Naive thymus-derived CD8-positive, alpha-beta T cell (primary cell): ENCODE measurements at regions not wholly inside any gene's neighbourhood (a gene's known extent, or its start where the extent isn't known, plus 50 kb on each side); places are given as distances from the start of the nearest gene placed in this dataset.

Experiments used
- ATAC-seq, 2 donors: fragments of 150-1000 bp; cut with Tn5 transposase in 1 of 2; sonication (Bioruptor Pico), chemical (Tn5 transposase) in 1 of 2; 1 replicate in 1 of 2; 2 replicates in 1 of 2; pipeline ENCODE4 v1.10.0; 2021; ENCODE audit warnings: mild to moderate bottlenecking in 2 of 2, moderate library complexity in 2 of 2
- POLR2A ChIA-PET: fragments of 350-600 bp; sonication (Branson Sonifier 250); formaldehyde crosslinking; loops from one replicate; lab custom pipeline; 2021; ENCODE audit warnings: antibody characterized with exemption; lab: Charles Lee
- DNase-seq, 10 donors: peaks; one replicate each; pipeline versions ENCODE4 v3.0.0 to v3.0.0-alpha.2; 2020 to 2022
- H3K27ac Mint-ChIP-seq, 10 donors: one replicate each; pipeline ENCODE4 v1.8.0; 2020 to 2022; ENCODE audit warnings: mild to moderate bottlenecking in 10 of 10, mixed read lengths in 10 of 10, moderate library complexity in 4 of 10, inconsistent platforms in 1 of 10
- H3K27me3 Mint-ChIP-seq, 5 donors: one replicate each; pipeline ENCODE4 v1.8.0; 2021 to 2022; ENCODE audit warnings: mixed read lengths in 5 of 5
- H3K36me3 Mint-ChIP-seq, 3 donors: one replicate each; pipeline ENCODE4 v1.8.0; 2020 to 2022; ENCODE audit warnings: mixed read lengths in 3 of 3, mild to moderate bottlenecking in 2 of 3, inconsistent platforms in 1 of 3
- H3K4me1 Mint-ChIP-seq, 4 donors: one replicate each; pipeline ENCODE4 v1.8.0; 2021 to 2022; ENCODE audit warnings: mixed read lengths in 4 of 4
- H3K4me3 Mint-ChIP-seq, 10 donors: one replicate each; pipeline ENCODE4 v1.8.0; 2020 to 2022; ENCODE audit warnings: mild to moderate bottlenecking in 10 of 10, mixed read lengths in 10 of 10, moderate library complexity in 6 of 10, inconsistent platforms in 1 of 10
- H3K9me3 Mint-ChIP-seq, 9 donors: one replicate each; pipeline ENCODE4 v1.8.0; 2020 to 2022; ENCODE audit warnings: mixed read lengths in 9 of 9, mild to moderate bottlenecking in 3 of 9, inconsistent platforms in 1 of 9, moderate library complexity in 1 of 9

DNA sequence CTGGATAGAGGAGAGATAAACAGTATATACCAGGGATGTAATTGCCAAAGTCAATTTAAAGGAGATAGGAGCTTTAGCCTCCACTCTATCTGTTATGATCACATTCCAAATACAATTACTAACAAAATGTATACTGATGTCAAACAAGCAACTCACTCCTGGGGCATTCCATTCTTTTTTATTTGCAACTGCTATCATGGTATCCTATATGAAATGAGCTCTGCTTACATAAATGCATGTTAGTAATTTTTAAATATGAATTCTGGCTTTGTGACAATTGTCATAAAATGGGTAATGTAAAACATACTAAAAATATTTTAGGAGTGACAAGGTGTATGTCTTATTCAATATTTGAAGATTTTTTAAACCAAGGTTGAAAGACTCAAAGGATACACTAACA lies 751.1 kb downstream of the HACE1 start:
- H3K4me3 Mint-ChIP-seq, result no peak overlapping the region
- no peaks in the 10 kb centered on the region for H3K27me3 Mint-ChIP-seq
- no peaks in the 10 kb centered on the region for H3K36me3 Mint-ChIP-seq
- no peak for DNase-seq
- POLR2A ChIA-PET, result no interaction called here
- H3K4me1 Mint-ChIP-seq, result no peaks in the 10 kb centered on the region
- ATAC-seq, result no peak
- H3K27ac Mint-ChIP-seq, result no peak overlapping the region
- H3K9me3 Mint-ChIP-seq, result peaks cover 0 to 8% (median 3%) of the 10 kb centered on the region in 9 donors

DNA sequence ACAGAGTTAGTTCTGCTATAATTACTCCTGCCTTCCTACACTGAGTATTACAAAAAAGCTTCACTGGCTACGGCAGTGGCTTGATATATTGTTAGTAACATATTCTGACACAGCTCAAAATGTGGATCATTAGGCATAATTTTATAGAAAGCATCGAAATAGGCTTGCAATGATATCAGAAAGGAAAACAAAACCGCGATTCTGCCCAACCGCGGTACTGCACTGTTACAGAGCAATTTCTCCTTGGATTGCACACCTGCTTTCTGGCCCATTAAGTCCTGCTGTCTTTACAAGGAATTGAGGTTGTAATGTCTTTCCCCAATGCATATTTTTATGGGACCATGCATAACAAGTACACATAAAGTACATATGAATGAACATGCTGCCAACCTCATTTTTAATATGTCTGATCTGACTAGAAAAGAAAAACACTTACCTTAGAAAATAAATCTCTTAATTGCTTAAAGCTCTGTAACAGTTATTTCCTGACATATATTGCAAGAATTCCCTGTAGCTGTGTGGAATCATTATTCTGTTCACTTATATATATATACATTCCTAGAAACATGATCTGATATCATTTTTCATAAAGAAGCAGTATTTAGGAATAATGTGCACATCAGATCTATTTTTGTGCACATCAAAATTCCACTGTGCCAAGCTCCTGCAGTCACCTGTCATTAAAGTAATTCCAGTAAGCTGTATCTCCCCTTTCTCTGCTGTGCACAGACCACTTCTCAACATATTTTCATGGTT lies 763.9 kb downstream of the HACE1 start:
- no peaks in the 10 kb centered on the region for H3K36me3 Mint-ChIP-seq
- no peak overlapping the region for H3K27ac Mint-ChIP-seq
- H3K4me1 Mint-ChIP-seq, result no peaks in the 10 kb centered on the region
- POLR2A ChIA-PET, result no interaction called here
- peaks cover 0 to 8% (median 4%) of the 10 kb centered on the region in 9 donors for H3K9me3 Mint-ChIP-seq
- no peak for ATAC-seq
- no peaks in the 10 kb centered on the region for H3K27me3 Mint-ChIP-seq
- no peak for DNase-seq
- H3K4me3 Mint-ChIP-seq, result no peak overlapping the region

DNA sequence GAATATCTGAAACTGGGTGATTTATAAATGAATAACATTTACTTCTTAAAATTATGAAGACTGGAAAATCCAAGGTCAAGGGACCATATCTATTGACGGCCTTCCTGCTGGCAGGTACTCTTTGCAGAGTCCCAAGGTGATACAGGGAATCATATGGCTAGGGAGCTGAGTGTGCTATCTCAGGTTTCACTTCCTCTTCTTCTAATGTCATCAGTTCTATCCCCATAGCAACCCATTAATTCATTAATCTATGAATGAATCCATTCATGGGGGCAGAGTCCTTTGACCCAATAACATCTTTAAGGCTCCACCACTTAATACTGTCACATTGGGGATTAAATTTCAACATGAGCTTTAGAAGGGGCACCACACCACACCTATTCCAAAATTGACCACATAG lies 772.0 kb downstream of the HACE1 start:
- peaks cover 0 to 22% (median 3%) of the 10 kb centered on the region in 9 donors for H3K9me3 Mint-ChIP-seq
- no peak overlapping the region for H3K4me3 Mint-ChIP-seq
- H3K27me3 Mint-ChIP-seq, result no peaks in the 10 kb centered on the region
- DNase-seq (no peak), ATAC-seq (no peak)
- POLR2A ChIA-PET, result no interaction called here
- no peaks in the 10 kb centered on the region for H3K36me3 Mint-ChIP-seq
- H3K27ac Mint-ChIP-seq, result no peak overlapping the region
- no peaks in the 10 kb centered on the region for H3K4me1 Mint-ChIP-seq

DNA sequence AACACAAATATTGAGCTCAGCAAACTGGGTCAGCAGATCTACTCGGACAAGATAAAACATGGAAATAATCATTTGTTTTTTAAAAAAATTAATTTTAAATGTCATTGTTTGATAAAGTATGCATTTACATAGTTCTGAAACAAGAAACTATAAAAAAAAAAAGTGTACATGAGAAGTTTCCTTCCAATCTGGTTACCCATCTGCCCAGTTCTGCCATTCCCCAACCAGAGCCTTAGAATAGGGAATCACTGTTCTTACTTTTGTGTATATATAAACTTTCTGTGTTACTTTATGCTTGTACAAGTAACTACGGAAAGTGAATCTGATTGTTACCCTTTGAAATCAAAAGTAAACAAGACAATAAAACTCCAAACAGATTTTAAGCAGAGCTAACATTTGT lies 791.4 kb downstream of the HACE1 start:
- Mint-ChIP-seq H3K27me3 (no peaks in the 10 kb centered on the region), H3K9me3 (peaks cover 0 to 14% (median 1%) of the 10 kb centered on the region in 9 donors), H3K27ac (no peak overlapping the region), H3K4me3 (no peak overlapping the region), H3K4me1 (no peaks in the 10 kb centered on the region), H3K36me3 (no peaks in the 10 kb centered on the region)
- ATAC-seq, result no peak
- no peak for DNase-seq
- POLR2A ChIA-PET, result no interaction called here

DNA sequence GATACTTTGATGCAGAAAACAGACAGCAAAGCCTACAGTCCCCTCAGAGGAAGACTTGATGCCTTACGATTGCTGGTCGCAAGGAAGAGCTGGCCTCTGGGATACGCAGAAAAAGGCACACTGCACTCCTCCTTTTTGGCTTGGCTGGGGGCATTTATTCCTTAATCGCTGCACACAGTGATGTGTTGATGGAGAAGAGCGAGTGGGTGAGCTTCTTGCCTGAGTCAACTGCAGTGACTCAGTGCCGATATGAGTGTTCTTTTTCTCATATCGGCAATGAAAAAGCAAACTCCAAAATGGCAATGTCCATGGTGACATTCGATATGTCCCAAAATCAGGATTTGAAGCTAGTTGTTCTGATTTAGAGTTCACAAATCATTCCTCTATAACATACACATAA lies 794.8 kb downstream of the HACE1 start:
- no peaks in the 10 kb centered on the region for H3K27me3 Mint-ChIP-seq
- no peak overlapping the region for H3K4me3 Mint-ChIP-seq
- POLR2A ChIA-PET, result no interaction called here
- no peak for ATAC-seq
- no peaks in the 10 kb centered on the region for H3K36me3 Mint-ChIP-seq
- H3K9me3 Mint-ChIP-seq, result peaks cover 0 to 25% (median 4%) of the 10 kb centered on the region in 9 donors
- no peaks in the 10 kb centered on the region for H3K4me1 Mint-ChIP-seq
- H3K27ac Mint-ChIP-seq, result no peak overlapping the region
- DNase-seq, result no peak

DNA sequence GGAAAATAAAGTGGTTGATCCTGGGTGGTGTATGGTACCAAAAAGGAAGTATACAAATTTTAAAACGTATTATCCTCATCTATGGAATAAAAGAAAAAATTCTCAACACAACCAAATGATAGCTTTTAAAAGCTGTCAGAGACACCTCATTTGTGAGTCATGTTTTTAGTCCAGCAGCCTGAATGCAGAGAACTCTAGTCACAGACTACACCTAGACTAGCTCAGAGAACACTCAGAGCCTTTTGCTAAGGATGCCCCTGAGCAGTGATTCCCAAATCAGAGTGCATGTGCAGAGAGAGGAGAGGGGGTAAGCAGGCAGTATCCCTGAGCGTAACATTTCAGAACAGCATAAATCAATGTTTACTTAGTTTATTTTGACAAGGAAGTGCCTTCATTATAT lies 809.3 kb downstream of the HACE1 start:
- Mint-ChIP-seq H3K9me3 (peaks cover 0 to 6% (median 3%) of the 10 kb centered on the region in 9 donors), H3K27me3 (no peaks in the 10 kb centered on the region), H3K4me1 (no peaks in the 10 kb centered on the region), H3K4me3 (no peak overlapping the region), H3K27ac (no peak overlapping the region), H3K36me3 (no peaks in the 10 kb centered on the region)
- no peak for ATAC-seq
- POLR2A ChIA-PET, result no interaction called here
- DNase-seq, result no peak

DNA sequence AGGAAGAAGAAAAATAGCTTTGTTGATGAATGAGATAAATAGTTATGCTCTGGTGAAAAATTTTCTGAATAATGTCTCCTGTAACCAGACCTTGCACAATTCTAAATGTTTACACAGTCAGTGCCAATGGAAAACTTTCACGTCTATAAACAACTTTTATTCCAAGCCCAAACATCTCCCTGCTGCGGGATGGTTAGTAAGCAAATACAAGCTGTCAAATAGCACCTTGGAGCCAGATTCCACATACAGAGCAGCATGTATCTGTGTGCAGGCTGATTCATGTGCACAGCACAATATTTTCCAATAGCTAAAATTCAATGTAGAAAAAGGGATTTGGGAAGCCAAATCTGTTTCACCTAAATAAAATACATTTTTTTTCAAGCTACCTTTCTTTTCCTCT lies 813.3 kb downstream of the HACE1 start:
- POLR2A ChIA-PET, result no interaction called here
- H3K4me1 Mint-ChIP-seq, result no peaks in the 10 kb centered on the region
- H3K4me3 Mint-ChIP-seq, result no peak overlapping the region
- DNase-seq (no peak), ATAC-seq (no peak)
- peaks cover 3 to 29% (median 6%) of the 10 kb centered on the region in 9 donors for H3K9me3 Mint-ChIP-seq
- no peaks in the 10 kb centered on the region for H3K36me3 Mint-ChIP-seq
- H3K27me3 Mint-ChIP-seq, result no peaks in the 10 kb centered on the region
- H3K27ac Mint-ChIP-seq, result no peak overlapping the region

DNA sequence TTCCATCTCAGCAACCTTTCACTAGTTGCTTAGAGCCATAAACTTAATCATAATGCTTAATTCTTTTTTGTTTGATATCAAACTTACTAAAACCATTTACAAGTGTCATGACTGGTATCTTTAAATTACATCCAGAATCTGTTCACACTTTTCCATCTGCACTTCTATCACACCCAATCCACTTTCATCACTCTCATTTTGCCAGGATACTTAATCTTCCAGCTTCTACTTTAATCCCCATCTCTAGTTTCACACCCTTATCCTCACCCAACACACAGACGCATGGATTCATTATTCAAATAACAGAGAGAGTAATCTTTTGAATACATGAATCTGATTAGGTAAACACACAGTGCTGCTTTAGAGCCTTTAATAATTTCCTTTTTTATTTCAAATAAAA lies 828.4 kb downstream of the HACE1 start:
- Mint-ChIP-seq H3K4me1 (no peaks in the 10 kb centered on the region), H3K27ac (no peak overlapping the region), H3K27me3 (no peaks in the 10 kb centered on the region), H3K4me3 (no peak overlapping the region), H3K9me3 (peaks cover 0 to 3% (median 0%) of the 10 kb centered on the region in 9 donors), H3K36me3 (no peaks in the 10 kb centered on the region)
- DNase-seq (no peak), ATAC-seq (no peak)
- POLR2A ChIA-PET, result no interaction called here

DNA sequence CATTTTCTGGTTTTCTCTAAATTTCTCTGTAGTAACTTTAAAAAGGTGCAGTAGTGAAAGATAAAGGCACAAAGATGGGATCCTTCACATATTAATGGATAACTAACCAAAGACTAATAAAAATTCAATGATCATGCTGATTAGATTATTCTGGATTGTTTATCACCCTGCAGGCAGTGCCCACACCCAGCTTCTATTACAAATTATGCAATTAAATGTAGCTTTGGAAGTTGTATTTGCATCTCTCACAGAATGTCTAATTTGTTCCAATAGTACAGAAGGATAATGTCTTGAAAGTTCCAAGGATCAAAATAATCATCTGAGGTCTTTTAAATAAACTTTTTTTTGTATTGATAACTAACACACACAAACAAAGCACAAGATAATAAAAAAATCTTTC lies 837.6 kb downstream of the HACE1 start:
- Mint-ChIP-seq H3K36me3 (no peaks in the 10 kb centered on the region), H3K4me3 (no peak overlapping the region), H3K9me3 (peaks cover 0 to 7% (median 0%) of the 10 kb centered on the region in 9 donors), H3K27ac (no peak overlapping the region), H3K4me1 (no peaks in the 10 kb centered on the region), H3K27me3 (no peaks in the 10 kb centered on the region)
- ATAC-seq, result no peak
- DNase-seq, result no peak
- POLR2A ChIA-PET, result no interaction called here

DNA sequence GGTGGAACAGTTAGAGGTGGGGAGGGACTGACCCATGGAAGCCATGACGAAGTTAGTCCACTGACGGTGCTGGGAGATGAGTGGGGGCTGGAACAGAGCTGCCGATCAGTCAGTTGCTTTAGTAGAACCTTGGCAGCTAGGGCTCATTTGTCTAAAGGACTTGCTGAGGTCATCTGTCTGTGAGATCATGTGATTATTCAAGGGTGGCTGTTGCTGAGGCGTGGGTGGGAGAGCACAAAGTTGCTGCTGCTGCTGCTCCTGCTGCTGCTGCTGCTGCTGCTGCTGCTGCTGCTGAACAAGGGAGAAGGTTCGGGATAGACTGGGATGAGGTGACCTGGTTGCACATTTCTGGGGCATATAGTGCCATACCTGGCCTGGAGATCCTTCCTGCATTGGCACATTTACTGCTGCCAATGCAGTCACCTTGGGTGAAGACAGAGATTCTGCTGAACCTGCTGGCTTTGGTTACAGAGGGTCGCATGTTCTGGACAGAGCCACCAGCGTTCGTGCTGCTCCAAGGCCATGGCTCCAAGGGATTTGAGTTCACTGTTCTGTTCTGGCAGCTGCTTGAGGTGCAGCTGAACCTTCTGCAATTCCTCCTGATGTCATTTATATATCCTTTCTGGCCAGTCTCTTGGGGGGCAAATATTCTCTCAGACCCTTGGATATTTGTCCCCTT lies 840.5 kb downstream of the HACE1 start:
- no peaks in the 10 kb centered on the region for H3K4me1 Mint-ChIP-seq
- H3K36me3 Mint-ChIP-seq, result no peaks in the 10 kb centered on the region
- POLR2A ChIA-PET, result no interaction called here
- no peaks in the 10 kb centered on the region for H3K27me3 Mint-ChIP-seq
- no peak overlapping the region for H3K4me3 Mint-ChIP-seq
- DNase-seq, result no peak
- H3K27ac Mint-ChIP-seq, result no peak overlapping the region
- ATAC-seq, result no peak
- H3K9me3 Mint-ChIP-seq, result peaks cover 0 to 3% (median 0%) of the 10 kb centered on the region in 9 donors

DNA sequence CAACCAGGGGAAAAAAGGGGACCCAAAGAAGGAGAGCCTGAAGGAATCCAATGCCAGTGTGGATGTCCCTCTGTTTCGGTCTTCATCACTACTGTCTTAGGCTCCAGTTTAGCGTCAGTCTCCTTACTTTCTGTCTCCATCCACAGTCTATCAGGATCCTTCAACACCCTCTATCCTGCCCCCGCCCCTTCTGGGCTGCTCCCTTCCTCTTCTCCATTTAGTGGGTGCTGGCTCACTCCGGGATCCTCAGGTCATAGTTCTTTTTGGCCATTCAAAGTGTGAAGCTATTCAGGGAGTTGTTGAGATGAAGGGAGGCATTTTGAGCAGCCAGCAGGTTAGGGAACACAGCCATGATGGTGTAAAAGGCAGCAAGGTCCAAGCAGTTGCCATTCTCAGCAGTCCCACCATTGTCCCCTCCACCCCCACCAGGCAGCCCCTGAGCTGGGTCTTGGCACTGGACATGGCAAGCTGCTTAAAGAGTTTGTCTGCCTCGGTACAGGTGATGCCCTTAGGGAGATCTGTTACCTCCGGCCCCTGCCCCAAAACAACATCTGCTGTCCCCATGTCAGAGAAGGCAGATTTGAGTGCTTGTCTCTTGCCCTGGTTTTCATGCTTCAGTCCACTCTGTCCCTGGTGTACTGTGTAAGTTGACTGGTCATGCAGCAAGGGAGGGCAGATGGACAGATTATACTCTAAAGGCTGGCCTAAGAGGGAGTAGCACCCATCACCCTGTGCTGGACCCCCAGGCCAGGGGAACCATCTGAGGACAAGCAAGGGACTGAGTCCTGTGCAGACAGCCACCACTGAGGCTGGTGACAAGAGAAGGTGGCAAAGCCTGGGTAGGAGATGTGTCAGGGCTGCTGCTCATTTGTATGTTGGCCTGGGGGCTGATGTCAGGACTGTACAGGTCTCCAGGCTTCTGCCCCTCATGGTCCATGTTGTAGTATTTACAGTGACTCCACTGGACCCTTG lies 842.0 kb downstream of the HACE1 start:
- H3K27me3 Mint-ChIP-seq, result no peaks in the 10 kb centered on the region
- POLR2A ChIA-PET, result no interaction called here
- H3K4me3 Mint-ChIP-seq, result no peak overlapping the region
- no peaks in the 10 kb centered on the region for H3K4me1 Mint-ChIP-seq
- H3K27ac Mint-ChIP-seq, result no peak overlapping the region
- no peaks in the 10 kb centered on the region for H3K36me3 Mint-ChIP-seq
- peaks cover 0 to 6% (median 0%) of the 10 kb centered on the region in 9 donors for H3K9me3 Mint-ChIP-seq
- DNase-seq (peak in 1 of 10 donors; percentile 21), ATAC-seq (no peak)

DNA sequence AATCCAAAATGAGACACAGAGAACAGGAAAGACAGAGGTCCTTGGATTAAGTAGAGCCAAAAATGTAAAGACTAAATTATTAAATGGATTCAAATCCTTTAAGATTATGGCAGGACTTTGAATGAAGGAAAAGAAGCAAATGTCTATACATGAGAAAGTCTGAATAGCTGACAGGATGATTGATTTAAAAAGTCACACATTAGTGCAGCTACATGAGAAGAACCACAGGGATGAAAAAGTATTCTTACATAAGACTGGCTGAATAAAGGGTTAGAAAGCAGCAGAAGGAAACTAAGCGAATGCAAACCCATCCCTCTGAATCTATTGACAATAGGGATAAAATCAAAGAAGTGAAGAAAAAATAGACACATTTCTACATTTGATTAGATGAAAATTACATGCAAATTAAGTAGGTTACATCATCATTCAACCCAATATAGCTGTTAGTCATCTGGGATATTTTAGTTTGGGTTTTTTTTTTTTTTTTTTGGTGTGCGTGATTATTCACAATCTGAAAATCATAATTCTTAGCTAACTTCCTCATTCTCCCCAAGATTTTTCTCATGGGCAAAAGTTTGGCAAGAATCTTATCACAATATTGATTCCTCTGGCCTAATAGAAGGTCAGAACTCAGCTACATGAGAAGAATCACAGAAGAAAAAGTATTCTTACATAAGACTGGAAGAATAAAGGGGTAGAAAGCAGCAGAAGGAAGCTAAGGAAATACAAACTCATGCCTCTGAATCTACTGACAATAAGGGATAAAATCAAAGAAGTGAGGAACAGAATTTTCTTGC lies 845.4 kb downstream of the HACE1 start:
- Mint-ChIP-seq H3K27ac (no peak overlapping the region), H3K27me3 (peaks cover 0 to 3% (median 0%) of the 10 kb centered on the region in 5 donors), H3K9me3 (peaks cover 0 to 8% (median 0%) of the 10 kb centered on the region in 9 donors), H3K36me3 (no peaks in the 10 kb centered on the region), H3K4me1 (no peaks in the 10 kb centered on the region), H3K4me3 (no peak overlapping the region)
- POLR2A ChIA-PET, result no interaction called here
- ATAC-seq, result no peak
- no peak for DNase-seq
